ENCODE measurements at regions not wholly inside any gene's neighbourhood (a gene's known extent, or its start where the extent isn't known, plus 50 kb on each side); places are given as distances from the start of the nearest gene placed in this dataset.

DNA sequence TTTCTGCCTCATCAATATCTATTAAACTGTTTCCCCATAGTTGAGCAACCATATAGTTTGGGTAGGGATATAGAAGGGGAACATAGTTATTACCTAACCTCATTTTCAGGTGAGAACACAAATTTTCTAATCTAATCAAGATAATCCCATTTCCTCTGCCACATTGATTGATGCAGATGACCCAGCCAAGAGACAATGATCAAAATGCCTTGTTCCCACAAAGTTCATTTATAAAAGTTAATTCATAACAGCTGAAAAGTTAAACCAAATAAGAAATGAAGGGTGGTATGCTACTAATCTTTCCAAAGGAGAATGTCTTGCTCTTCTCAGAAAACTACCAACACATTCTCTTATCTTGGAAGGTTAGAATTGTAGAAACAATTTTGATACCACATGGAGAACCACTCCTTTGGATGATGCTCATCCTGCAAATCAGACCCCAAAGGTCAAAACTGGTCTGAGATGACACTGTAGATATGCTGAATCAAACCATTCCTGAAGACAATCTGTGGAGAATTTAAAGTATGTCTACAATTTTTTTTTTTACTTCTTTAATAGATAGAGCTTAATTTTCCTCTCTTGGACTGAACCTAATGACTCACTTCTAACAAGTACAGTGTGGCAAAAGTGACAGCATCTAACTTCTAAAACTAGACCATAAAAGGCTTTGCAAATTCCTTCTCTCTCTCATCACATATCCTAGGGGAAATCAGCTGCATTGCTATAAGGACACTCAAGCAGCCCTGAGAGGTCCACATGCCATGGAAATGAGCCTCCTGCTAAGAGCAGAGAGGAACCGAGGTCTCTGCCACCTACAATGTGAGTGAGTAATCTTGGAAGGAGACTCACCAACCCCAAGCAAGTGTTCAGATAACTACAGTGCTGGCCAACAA is 586.7 kb upstream of the TUSC1 start:
- H3K27ac Mint-ChIP-seq = no peak overlapping the region
- intact Hi-C loops (cut with micrococcal nuclease) = no loop called here
- H3K4me1 Mint-ChIP-seq (ENCODE audit: low read depth) = no peaks in the 10 kb centered on the region
- H3K36me3 Mint-ChIP-seq (ENCODE audit: low read depth) = no peaks in the 10 kb centered on the region
- no peaks in the 10 kb centered on the region for H3K27me3 Mint-ChIP-seq (ENCODE audit: low read depth)
- H3K4me3 Mint-ChIP-seq (ENCODE audit: low read depth) = no peak overlapping the region
- no peak for DNase-seq (ENCODE audit: low spot score)
- peaks cover 28% of the 10 kb centered on the region for H3K9me3 Mint-ChIP-seq

DNA sequence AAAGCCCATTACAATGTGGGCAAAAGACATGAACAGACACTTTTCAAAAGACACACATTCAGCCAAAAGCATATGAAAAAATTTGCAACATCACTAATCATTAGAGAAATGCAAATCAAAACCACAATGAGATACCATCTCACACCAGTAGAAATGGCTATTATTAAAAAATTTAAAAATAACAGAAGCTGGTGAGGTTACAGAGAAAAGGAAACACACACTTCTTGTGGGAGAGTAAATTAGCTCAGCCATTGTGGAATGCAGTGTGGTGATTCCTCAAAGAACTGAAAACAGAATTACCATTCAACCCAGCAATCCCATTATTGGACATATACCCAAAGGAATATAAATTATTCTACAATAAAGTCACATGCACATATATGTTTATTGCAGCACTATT is 585.2 kb upstream of the TUSC1 start:
- H3K27me3 Mint-ChIP-seq (ENCODE audit: low read depth) = no peaks in the 10 kb centered on the region
- intact Hi-C loops (cut with micrococcal nuclease) = no loop called here

DNA sequence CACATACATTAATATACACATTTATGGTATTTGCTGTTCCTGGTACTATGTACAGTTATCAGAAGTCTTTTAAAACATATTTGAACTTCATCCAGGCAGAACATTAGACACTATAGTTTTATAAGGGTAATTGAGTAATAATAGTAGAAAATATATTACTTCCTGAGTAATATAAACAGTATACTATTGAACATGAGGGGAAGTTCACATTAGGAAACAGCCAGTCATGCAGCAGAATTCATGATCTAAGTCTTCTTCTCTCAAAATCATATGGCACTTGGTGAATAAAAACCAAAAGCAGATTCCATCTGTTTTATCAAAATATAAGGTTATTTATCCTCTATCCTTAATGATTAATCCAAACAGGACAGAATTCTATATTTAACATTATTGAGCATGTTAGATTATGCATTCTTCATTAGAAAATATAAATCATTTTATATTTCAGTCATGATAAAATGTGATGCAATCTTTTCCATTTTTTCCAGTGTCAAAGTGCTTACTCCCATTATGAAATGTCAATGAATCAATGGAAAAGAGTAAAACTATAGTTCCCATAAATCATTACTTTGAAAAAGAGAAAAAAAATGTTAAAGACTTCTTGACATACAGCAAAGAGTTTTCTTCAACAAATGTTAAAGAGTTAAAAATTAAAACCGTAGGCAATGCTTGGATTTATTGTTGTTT is 584.3 kb upstream of the TUSC1 start:
- no peaks in the 10 kb centered on the region for H3K27me3 Mint-ChIP-seq (ENCODE audit: low read depth)
- no peak for DNase-seq (ENCODE audit: low spot score)
- H3K9me3 Mint-ChIP-seq = peaks cover 27% of the 10 kb centered on the region
- intact Hi-C loops (cut with micrococcal nuclease) = no loop called here
- no peak overlapping the region for H3K27ac Mint-ChIP-seq
- H3K4me3 Mint-ChIP-seq (ENCODE audit: low read depth) = no peak overlapping the region
- H3K4me1 Mint-ChIP-seq (ENCODE audit: low read depth) = no peaks in the 10 kb centered on the region
- no peaks in the 10 kb centered on the region for H3K36me3 Mint-ChIP-seq (ENCODE audit: low read depth)

More for the DNA sequence above, 585.2 kb upstream of the TUSC1 start:
- Mint-ChIP-seq H3K9me3 (peaks cover 28% of the 10 kb centered on the region), H3K4me3 (ENCODE audit: low read depth) (no peak overlapping the region), H3K36me3 (ENCODE audit: low read depth) (no peaks in the 10 kb centered on the region), H3K4me1 (ENCODE audit: low read depth) (no peaks in the 10 kb centered on the region), H3K27ac (no peak overlapping the region)
- DNase-seq (ENCODE audit: low spot score) = no peak

- H3K4me3 Mint-ChIP-seq (ENCODE audit: low read depth) = no peak overlapping the region
- H3K4me1 Mint-ChIP-seq (ENCODE audit: low read depth) = no peaks in the 10 kb centered on the region
- no peak overlapping the region for H3K27ac Mint-ChIP-seq
- peaks cover 21% of the 10 kb centered on the region for H3K9me3 Mint-ChIP-seq
- no peak for DNase-seq (ENCODE audit: low spot score)
- no peaks in the 10 kb centered on the region for H3K27me3 Mint-ChIP-seq (ENCODE audit: low read depth)
- intact Hi-C loops (cut with micrococcal nuclease) = no loop called here
- no peaks in the 10 kb centered on the region for H3K36me3 Mint-ChIP-seq (ENCODE audit: low read depth)
Observed at GRCh38 chr9:26261503-26262330, 583.5 kb upstream of the TUSC1 start.

DNA sequence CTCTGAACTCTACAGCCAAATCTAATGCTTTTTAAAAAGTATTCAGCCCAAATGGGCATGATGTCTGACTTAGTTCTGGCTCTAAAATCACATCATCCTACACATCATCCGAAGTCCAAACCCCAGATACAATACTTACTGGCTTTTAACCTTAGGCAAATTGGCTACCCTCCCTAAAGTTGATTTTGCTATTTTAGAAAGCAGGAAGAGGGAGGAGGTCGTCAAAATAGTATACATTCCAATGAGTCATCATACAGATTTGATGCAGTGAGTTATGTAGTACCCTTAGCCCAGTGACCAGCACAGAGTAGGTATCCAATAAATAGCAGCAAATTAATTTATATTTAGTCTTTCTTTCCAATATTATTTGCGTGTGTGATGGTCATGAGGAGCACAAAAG is 582.0 kb upstream of the TUSC1 start:
- Mint-ChIP-seq H3K36me3 (ENCODE audit: low read depth) (no peaks in the 10 kb centered on the region), H3K4me3 (ENCODE audit: low read depth) (no peak overlapping the region), H3K27me3 (ENCODE audit: low read depth) (no peaks in the 10 kb centered on the region), H3K27ac (no peak overlapping the region), H3K4me1 (ENCODE audit: low read depth) (no peaks in the 10 kb centered on the region), H3K9me3 (peaks cover 18% of the 10 kb centered on the region)
- DNase-seq (ENCODE audit: low spot score) = no peak
- intact Hi-C loops (cut with micrococcal nuclease) = no loop called here

GRCh38 chr9:26247861-26248260 is 569.6 kb upstream of the TUSC1 start:
- H3K36me3 Mint-ChIP-seq (ENCODE audit: low read depth) = no peaks in the 10 kb centered on the region
- H3K4me3 Mint-ChIP-seq (ENCODE audit: low read depth) = no peak overlapping the region
- H3K27ac Mint-ChIP-seq = no peak overlapping the region
- H3K9me3 Mint-ChIP-seq = peaks cover 31% of the 10 kb centered on the region
- intact Hi-C loops (cut with micrococcal nuclease) = no loop called here
- no peak for DNase-seq (ENCODE audit: low spot score)
- no peaks in the 10 kb centered on the region for H3K4me1 Mint-ChIP-seq (ENCODE audit: low read depth)
- no peaks in the 10 kb centered on the region for H3K27me3 Mint-ChIP-seq (ENCODE audit: low read depth)

DNA sequence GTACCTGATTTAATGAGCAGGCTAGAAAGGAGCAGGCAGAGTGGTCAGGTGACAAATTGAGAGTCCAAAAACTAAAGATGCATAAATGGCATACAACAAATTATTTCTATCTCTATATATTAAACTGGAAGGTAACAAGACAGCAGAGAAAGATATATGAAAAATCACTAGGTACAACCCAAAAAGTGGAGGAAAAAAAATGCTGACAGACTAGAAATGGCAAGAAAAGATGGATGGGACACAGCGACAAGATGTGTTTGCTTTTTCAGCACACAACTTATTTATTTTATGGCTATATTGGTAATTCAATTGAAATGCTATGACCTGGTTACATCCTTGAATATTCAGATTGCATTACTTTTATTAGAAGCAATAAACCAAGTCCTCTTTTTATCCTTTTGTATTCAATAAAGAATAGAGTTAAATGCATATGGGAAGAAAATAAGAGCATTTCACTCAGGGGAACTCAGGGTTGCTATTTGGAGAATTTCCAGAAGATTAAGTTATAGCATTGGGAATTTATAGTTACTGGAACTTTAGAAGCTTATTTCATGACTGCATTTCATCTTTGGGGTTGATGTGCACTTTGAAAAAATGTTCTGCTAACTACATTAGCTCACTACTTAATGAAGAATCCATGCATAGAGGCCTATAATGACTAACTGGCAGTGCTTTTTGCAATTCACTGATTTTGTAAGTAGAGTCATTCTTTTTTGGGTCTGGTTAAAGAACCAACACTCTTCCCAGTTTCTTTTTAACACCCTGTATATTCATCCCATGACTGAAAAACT is 566.6 kb upstream of the TUSC1 start:
- H3K27ac Mint-ChIP-seq = no peak overlapping the region
- no peaks in the 10 kb centered on the region for H3K27me3 Mint-ChIP-seq (ENCODE audit: low read depth)
- no peak overlapping the region for H3K4me3 Mint-ChIP-seq (ENCODE audit: low read depth)
- H3K4me1 Mint-ChIP-seq (ENCODE audit: low read depth) = no peaks in the 10 kb centered on the region
- DNase-seq (ENCODE audit: low spot score) = no peak
- H3K36me3 Mint-ChIP-seq (ENCODE audit: low read depth) = no peaks in the 10 kb centered on the region
- intact Hi-C loops (cut with micrococcal nuclease) = no loop called here
- peaks cover 34% of the 10 kb centered on the region for H3K9me3 Mint-ChIP-seq

DNA sequence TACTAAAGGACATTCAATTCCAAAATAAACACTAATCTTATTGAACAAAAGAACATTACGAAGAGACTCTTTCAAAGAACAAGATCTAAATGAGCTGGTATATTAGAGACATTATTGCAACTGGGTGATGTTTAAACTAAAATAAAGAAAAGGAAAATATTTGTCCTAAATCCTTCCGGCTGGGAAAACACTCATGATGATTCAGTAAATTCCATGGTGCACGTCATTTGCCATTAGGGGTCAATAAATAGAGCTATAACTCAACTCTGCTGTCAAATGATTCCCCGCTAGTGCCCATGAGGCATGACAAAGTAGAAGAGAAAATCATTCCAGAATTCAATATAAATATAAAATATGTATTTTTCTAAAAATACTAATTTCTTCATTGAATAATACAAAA is 565.5 kb upstream of the TUSC1 start:
- Mint-ChIP-seq H3K4me3 (ENCODE audit: low read depth) (no peak overlapping the region), H3K9me3 (peaks cover 28% of the 10 kb centered on the region), H3K27ac (no peak overlapping the region), H3K4me1 (ENCODE audit: low read depth) (no peaks in the 10 kb centered on the region), H3K27me3 (ENCODE audit: low read depth) (no peaks in the 10 kb centered on the region), H3K36me3 (ENCODE audit: low read depth) (no peaks in the 10 kb centered on the region)
- intact Hi-C loops (cut with micrococcal nuclease) = no loop called here
- DNase-seq (ENCODE audit: low spot score) = no peak

DNA sequence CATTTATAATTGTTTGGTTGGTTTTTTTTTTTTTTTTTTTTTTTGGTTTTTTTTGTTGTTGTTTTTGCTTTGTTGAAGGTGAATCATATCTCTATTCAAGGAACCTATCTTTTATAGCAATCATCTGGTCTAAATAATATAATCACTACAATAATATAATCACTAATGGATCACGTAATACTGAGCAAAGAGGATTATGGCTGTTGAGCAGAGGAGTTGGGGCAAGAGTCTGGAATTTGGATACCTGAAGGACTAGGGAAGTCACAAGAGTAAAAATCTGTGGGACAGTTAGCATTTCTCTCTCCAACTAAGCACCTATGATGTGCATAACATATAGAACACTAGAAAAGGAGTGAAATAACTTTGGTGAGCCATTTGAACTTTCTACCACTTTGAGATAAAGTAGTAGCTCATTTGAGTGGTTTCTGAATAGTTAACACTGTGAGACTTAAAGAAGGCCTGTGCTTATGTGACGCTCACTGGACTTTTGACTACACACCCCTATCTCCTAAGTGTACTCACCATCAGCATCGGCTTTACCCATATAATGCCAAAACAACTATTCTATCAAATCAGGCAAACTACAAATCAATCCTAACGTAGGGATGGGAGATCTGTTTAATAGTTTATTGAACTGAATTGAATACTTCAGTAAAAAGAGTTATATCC is 564.9 kb upstream of the TUSC1 start:
- no peaks in the 10 kb centered on the region for H3K4me1 Mint-ChIP-seq (ENCODE audit: low read depth)
- peaks cover 23% of the 10 kb centered on the region for H3K9me3 Mint-ChIP-seq
- no peaks in the 10 kb centered on the region for H3K36me3 Mint-ChIP-seq (ENCODE audit: low read depth)
- H3K27me3 Mint-ChIP-seq (ENCODE audit: low read depth) = no peaks in the 10 kb centered on the region
- H3K27ac Mint-ChIP-seq = no peak overlapping the region
- intact Hi-C loops (cut with micrococcal nuclease) = no loop called here
- no peak for DNase-seq (ENCODE audit: low spot score)
- no peak overlapping the region for H3K4me3 Mint-ChIP-seq (ENCODE audit: low read depth)

GRCh38 chr9:26240020-26240419 is 561.8 kb upstream of the TUSC1 start:
- DNase-seq (ENCODE audit: low spot score) = no peak
- no peaks in the 10 kb centered on the region for H3K4me1 Mint-ChIP-seq (ENCODE audit: low read depth)
- peaks cover 17% of the 10 kb centered on the region for H3K9me3 Mint-ChIP-seq
- H3K27ac Mint-ChIP-seq = no peak overlapping the region
- no peaks in the 10 kb centered on the region for H3K36me3 Mint-ChIP-seq (ENCODE audit: low read depth)
- no peaks in the 10 kb centered on the region for H3K27me3 Mint-ChIP-seq (ENCODE audit: low read depth)
- no peak overlapping the region for H3K4me3 Mint-ChIP-seq (ENCODE audit: low read depth)
- intact Hi-C loops (cut with micrococcal nuclease) = no loop called here

GRCh38 chr9:26237256-26237655 is 559.0 kb upstream of the TUSC1 start:
- Mint-ChIP-seq H3K27ac (no peak overlapping the region), H3K27me3 (ENCODE audit: low read depth) (no peaks in the 10 kb centered on the region), H3K4me1 (ENCODE audit: low read depth) (no peaks in the 10 kb centered on the region), H3K9me3 (peaks cover 20% of the 10 kb centered on the region), H3K4me3 (ENCODE audit: low read depth) (no peak overlapping the region), H3K36me3 (ENCODE audit: low read depth) (no peaks in the 10 kb centered on the region)
- DNase-seq (ENCODE audit: low spot score) = no peak
- intact Hi-C loops (cut with micrococcal nuclease) = no loop called here

GRCh38 chr9:26234865-26235264 is 556.6 kb upstream of the TUSC1 start:
- Mint-ChIP-seq H3K36me3 (ENCODE audit: low read depth) (no peaks in the 10 kb centered on the region), H3K27me3 (ENCODE audit: low read depth) (no peaks in the 10 kb centered on the region), H3K4me1 (ENCODE audit: low read depth) (no peaks in the 10 kb centered on the region), H3K27ac (no peak overlapping the region), H3K9me3 (peaks cover 24% of the 10 kb centered on the region), H3K4me3 (ENCODE audit: low read depth) (no peak overlapping the region)
- intact Hi-C loops (cut with micrococcal nuclease) = no loop called here
- no peak for DNase-seq (ENCODE audit: low spot score)

Data from activated T-helper 2 cell treated with anti-CD3 and anti-CD28 coated beads, Interferon-gamma antibody, Interleukin-2, Interleukin-4, amounts not matched to agents 10 μg/mL and 5 μg/mL and 100 μg/mL, durations not matched to agents 14 hours and 24 hours and 36 hours (primary cell).